ENCODE measurements at regions not wholly inside any gene's neighbourhood (a gene's known extent, or its start where the extent isn't known, plus 50 kb on each side); places are given as distances from the start of the nearest gene placed in this dataset.

DNA sequence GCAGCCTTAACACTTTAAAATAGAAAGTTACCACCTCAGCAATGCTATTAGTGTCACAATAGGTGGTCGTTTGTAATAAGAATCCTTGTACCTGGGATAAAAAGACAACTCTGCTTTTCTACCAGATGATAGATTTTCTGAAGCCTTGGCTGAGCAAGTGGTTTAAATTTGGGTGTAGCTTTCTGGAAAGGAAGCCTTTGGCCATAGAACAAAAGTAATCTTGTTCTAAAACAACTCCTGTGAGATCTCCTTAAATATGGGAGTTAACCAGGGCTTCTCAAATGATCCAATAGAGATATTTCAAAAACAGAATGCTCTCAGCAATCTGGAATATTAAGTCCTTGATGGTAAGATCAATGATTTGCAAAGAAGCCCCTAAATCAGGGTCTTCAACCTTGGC is 261.6 kb downstream of the ZNF516 start:
- TF ChIP-seq, protein P1, sequence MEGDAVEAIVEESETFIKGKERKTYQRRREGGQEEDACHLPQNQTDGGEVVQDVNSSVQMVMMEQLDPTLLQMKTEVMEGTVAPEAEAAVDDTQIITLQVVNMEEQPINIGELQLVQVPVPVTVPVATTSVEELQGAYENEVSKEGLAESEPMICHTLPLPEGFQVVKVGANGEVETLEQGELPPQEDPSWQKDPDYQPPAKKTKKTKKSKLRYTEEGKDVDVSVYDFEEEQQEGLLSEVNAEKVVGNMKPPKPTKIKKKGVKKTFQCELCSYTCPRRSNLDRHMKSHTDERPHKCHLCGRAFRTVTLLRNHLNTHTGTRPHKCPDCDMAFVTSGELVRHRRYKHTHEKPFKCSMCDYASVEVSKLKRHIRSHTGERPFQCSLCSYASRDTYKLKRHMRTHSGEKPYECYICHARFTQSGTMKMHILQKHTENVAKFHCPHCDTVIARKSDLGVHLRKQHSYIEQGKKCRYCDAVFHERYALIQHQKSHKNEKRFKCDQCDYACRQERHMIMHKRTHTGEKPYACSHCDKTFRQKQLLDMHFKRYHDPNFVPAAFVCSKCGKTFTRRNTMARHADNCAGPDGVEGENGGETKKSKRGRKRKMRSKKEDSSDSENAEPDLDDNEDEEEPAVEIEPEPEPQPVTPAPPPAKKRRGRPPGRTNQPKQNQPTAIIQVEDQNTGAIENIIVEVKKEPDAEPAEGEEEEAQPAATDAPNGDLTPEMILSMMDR (IDR thresholded peaks at IDR 0.05): no peak
- no peak for TF ChIP-seq EP300 (IDR thresholded peaks at IDR 0.05)
- TF ChIP-seq POLR2A (IDR thresholded peaks at IDR 0.05): no peak
- no peak for TF ChIP-seq POLR2AphosphoS5 (IDR thresholded peaks at IDR 0.05)

Data from suprapubic skin (tissue), 4 donors.